HG03175 (cell line): ENCODE measurements at regions not wholly inside any gene's neighbourhood (a gene's known extent, or its start where the extent isn't known, plus 50 kb on each side); places are given as distances from the start of the nearest gene placed in this dataset.
"Not testable (repeated sequence)": the region's sequence is repeated elsewhere in the genome, so short reads cannot be mapped to it uniquely, and the experiment has no call there.

ENCODE experiments used
- ATAC-seq: cut with Tn5 transposase; IDR thresholded peaks from one replicate; pipeline ENCODE4 v1.9.1; 2021; ENCODE audit warnings: mild to moderate bottlenecking, moderate library complexity; ENCODE audit not compliant: unreplicated experiment

DNA sequence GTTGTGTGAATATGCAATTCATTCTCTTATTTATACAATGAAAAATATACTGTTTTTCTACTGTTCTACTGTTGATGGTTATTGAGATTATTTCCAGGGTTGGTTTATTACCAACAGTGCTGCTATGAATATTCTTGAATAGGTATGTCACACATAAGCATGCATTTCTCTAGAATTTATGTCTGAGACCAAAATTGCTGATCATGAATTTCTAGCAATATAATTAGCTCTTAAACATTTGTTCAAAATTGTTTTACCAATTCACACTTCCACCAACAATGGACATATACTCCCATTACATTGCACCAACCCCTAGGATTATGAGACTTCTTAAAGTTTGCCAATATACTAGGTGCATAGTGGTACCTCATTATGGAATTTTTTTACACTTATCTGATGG lies 164.1 kb upstream of the KCNQ5 start:
- no peak for ATAC-seq

DNA sequence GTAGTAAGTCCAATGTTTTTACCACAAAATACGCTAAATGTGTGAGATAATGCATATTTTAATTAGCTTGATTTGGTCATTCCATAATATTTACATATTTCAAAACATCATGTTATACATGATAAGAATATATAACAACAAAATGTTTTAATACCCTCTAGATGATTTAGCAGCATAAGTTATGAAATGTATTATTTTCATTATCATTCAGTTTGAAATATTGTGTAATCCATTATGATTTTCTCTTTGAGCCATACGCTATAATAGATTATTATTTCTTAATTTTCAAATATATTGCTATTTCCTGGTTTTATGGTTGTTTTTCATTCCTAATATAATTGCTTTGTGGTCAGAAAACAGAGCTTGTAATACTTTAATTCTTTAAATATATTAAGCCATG lies 163.3 kb upstream of the KCNQ5 start:
- ATAC-seq = no peak

DNA sequence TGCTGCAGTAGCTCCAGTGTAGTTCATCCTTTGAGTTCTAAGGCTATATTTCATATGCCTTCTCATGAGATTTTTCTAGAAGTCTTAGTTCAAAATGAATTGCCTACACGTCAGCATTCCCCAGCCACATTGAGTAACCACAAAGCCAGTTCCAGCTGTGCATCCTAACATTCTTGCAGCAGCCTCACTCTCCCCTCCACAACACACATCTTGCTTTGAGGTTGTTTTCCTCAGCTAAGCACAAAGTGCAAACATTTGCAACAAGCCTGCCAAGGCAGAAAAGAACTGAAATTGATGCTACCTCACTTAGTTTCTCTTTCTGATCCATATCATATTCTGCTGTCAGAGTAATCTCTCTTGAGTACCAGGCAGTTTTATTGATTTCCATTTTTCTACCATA lies 160.7 kb upstream of the KCNQ5 start:
- no peak for ATAC-seq

DNA sequence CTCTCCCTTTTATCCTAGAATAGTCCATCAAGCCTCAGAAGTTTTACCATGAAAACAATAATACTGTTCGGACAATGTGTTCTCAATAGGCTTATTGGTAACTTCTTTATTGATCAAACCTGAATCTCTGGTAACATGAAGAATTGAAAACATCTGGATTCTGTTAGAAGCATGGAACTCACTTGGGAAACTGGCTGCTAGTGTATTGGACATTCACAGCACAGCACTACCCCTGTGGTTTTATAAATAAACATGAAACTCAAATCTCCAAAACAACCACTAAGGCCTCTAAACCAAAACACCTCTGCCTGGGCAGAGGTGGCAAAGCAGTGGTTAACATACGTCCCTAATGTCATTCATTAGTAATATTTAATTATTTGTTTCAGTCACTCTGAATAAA lies 157.6 kb upstream of the KCNQ5 start:
- ATAC-seq = no peak

DNA sequence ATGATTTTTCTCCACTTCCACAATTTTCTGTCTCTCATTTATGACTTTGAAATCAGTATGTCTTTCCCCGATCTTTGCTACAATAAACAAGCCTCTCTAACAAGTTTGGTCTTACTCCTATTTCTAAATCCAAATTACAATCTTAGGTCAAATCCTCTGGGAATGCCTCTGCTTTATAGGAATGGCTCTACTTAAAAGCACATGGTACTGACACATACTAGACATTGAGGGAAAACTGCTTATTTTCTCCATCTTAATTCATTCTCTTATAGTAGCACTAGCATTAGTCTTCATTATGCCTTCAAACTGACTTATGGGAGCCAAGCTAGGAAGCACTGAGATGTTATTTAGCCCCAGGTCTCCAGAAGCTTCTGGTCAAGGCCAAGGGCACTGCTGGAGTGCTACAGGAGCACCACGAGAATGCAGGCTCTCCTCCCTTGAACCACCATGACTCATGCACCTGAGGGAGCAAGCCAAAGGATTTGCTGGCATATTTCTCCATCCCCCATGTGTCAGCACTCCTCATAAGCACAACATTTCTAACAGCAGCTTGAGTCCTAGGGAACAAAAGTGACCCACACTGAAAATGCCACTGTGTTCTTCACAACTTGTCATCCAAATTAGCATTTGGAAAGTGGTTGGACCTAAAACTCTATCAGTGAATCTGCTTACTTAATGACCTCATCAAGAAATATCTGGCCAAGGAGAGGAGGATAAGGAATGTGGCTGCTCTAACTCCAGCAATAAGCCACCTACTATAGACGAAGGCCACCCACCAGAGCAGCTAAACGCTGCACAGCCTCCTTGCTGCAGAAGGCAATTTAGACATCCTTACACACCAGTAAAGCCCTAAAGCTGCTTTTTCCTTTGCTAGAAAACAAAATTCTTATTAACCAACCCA lies 156.8 kb upstream of the KCNQ5 start:
- ATAC-seq = no peak

DNA sequence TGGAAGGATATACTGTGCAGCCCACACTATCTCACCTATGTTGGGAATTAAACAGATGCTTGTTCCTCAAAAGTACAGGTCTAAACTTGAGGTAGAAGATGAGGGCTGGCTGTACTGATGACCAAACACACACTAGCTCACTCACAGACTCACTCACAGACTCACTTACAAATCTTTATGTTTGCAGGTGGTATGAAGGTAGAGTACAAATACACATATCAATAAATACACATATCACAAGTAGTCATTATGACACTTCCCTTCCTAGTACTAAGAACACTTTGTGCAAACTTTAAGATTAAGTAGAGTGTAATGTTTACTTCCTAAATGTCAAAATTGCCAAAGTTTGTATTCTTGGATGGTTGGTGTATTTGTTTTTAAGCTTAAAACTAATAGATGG lies 155.4 kb upstream of the KCNQ5 start:
- no peak for ATAC-seq

DNA sequence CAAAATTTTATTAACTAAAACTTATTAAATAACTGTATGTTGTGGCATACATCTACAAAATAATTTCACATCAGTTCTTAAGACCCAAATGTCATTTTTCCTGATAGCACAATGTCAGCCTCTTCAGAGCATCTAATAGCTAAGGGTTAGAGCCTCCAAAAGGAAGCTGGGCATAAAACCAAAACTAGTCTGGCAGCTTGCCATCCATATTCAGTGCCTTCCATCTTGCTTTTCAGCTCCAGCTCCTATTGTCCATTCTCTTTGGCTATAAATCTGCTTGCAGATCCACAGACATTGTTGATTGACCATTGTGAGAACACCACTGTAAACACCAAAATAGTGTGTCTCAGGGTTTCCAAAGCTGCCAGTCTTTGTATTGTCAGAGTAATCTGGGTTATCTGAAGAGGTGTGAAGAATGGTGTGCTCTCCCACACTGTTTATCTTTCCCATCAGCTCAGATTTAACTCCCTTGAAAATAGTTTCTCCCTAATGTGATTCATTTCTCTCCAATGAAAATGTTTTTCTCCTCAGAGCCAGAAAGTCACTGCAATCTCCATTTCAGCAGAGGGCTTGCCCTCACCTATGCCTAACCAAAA lies 154.8 kb upstream of the KCNQ5 start:
- no peak for ATAC-seq

DNA sequence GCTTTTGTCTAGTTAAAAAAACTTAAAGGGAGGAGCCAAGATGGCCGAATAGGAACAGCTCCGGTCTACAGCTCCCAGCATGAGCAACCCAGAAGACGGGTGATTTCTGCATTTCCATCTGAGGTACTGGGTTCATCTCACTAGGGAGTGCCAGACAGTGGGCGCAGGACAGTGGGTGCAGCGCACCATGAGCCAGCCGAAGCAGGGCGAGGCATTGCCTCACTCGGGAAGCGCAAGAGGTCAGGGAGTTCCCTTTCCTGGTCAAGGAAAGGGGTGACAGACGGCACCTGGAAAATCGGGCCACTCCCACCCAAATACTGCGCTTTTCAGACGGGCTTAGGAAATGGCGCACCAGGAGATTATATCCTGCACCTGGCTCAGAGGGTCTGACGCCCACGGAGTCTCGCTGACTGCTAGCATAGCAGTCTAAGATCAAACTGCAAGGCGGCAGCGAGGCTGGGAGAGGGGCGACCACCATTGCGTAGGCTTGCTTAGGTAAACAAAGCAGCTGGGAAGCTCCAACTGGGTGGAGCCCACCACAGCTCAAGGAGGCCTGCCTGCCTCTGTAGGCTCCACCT lies 152.4 kb upstream of the KCNQ5 start:
- ATAC-seq = not testable (repeated sequence)

DNA sequence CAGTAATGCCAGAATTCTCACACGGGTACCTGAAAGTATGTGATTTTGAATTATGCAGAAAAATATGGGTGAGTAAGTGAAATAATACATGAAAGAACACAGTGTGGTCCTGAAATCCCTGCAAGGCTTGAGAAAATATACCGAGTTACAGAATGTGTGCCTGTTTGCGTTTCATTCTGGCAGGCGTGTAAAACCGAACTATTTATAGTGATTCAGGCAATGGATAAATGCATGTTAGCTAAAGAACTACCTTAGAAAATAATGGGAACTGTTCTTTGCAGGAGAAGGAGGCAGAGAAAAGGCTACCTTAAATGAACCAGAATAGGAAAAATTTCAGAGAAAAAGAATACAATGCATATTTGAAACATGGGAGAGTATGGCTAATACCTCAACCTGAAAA lies 145.8 kb upstream of the KCNQ5 start:
- ATAC-seq = no peak

DNA sequence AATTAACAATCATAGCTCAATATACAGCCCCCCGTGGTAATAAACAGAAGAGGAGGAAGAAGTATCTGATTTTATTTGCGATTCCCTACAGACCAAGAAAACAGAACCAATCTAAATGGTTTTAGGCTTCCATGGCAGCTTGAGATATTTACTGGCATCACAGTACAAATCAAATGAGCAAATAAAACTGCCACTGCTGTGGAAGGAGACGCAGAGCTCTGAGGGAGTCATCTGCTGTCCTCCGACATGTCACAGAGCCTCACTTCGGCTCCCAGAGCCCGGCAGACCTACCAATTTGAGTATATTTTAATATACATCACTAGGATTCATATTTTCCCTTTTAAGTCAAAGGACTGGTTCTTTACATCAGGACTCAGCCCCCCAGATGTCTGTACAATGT lies 145.2 kb upstream of the KCNQ5 start:
- ATAC-seq = no peak

DNA sequence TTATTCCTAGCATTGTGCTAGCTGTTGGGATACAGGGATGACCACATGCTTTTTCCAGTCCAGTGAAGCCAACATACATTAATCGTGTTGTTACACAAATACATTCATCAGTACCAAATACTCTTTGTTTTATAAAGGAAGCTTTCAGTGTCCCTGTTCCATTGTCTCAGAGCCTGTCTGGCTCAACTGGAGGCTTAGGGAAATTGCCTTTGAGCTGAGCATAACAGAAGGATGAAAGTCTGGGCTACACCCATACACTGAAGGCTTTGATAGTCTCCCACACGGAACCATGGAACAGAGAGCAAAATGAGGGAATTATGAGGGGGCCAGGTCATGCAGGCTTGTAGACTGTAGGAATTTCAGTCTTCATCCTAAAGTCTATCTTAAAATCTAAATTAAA lies 126.4 kb upstream of the KCNQ5 start:
- ATAC-seq = no peak

DNA sequence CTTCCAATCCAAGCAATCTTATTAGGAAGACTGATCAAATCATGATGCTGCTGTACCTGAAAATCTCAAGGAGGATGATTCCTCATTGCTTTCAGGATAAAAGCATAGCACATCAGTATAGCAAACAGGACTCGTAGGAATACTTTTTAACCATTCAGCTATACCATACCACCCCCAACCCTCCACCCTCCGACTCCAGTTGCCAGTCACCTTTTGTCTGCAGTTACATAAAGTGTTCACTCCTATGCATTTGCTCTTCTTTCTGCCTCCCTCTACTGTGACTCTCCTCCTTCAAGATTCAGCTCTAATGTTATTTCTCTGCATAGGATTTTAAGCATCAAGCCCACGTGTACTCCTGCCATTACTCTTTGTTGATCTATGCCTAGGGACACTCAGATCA lies 124.7 kb upstream of the KCNQ5 start:
- ATAC-seq = no peak

DNA sequence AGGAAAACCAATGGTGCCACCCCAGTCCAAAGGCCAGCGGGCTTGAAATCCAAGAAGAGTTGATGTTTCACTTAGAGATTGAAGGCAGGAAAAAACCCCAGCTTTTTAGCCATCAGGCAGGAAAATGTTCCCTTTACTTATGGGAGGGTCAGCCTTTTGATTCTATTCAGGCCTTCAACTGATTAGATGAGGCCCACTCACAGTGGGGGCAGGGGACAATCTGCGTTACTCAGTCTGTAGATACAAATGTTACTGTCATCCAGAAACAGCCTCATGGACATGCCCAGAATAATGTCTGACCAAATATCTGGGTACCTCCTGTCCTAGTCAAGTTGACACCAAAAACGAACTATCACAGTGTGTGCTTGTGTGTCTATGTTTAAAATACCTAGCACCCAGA lies 121.2 kb upstream of the KCNQ5 start:
- ATAC-seq = no peak

DNA sequence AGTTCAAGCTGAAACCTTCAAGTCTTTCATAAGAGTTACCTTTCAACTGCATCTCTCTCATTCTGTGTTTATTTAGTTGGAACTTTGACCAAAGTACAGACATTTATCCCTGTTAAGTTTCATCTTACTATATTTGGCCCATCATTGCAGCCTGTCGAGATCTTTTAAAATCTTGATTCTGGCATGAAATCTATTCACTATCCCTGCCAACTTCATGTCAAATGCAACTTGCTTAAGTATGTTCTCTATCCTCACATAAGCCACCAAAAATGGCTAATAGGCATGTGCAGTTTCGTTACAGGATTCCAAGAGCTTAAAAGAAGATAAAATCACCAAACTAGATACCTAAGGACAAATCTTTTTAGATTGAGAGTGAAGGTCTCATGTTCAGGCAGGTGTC lies 117.5 kb upstream of the KCNQ5 start:
- no peak for ATAC-seq

DNA sequence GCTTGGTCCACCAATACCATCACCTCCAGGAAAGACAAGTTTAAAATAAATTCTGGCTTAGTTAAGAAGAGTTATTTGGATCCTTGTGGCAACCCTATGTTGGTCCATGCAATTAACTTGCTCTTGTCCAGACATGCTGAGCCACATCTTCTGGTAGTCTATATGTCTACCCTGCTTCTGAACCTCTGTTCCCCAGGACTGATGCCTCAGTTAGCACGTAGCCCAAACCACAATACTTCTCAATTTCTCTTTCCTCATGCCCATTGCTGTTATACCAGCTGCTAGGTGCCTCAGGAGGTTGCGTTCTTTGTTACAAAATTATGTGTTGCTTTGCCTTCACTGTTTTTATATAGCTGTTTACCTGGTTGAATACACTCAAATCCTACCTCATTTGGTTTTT lies 116.4 kb upstream of the KCNQ5 start:
- no peak for ATAC-seq

DNA sequence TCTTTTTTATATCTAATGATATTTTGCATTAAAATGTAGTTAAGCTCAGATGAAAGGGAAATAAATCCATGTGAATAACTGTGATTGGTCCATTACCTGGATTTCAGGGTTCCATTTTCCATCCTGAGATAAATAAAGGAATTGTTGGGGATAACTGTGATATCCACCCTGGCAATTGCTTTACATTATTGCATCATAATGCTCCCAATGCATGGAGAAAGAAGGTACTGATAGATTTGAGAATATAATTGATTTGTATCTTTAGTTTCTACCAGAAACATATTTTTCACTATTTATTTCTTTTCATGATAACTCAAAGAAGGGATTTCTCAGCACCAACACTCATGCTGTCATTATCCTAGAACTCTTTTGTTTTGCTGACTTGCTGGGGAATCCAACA lies 102.0 kb upstream of the KCNQ5 start:
- ATAC-seq = no peak

DNA sequence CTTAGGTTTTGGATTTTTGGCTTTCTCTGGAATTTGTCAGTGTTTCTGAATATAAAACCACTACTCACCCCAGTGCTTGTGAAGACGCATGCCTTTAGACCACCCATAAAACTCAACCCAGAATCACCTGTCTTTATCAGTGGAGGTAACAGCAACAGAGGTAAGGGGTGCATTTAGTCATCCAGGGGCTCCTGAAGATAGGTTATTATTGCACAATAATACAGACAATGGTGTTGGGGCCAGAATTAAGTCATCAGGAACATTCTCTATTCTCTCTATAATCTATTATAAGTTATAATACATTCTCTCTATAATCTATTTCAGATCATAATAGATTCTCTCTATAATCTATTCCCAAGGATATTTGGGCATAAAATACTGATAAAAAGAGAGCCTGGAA lies 100.2 kb upstream of the KCNQ5 start:
- ATAC-seq = no peak

DNA sequence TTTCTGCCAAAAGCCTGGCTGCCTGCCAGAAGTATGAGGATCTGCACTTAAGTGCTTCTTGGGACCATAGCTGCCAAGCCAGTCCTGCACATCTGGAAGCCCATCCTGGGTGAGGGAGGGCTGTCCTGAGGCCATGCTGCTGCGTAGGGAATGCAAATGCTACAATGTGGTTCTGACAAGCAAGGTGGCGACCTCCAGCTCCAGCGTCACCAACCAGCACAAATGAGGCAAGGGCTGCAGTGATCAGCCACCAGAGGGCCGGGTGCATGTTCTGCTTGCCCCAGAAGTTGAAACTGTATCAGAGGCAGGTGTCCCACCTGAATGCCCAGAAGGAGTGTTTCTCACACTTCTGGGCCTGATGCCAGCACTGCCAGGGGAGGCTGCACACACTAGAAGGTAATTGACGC lies 99.1 kb upstream of the KCNQ5 start:
- peak; percentile 68 for ATAC-seq

DNA sequence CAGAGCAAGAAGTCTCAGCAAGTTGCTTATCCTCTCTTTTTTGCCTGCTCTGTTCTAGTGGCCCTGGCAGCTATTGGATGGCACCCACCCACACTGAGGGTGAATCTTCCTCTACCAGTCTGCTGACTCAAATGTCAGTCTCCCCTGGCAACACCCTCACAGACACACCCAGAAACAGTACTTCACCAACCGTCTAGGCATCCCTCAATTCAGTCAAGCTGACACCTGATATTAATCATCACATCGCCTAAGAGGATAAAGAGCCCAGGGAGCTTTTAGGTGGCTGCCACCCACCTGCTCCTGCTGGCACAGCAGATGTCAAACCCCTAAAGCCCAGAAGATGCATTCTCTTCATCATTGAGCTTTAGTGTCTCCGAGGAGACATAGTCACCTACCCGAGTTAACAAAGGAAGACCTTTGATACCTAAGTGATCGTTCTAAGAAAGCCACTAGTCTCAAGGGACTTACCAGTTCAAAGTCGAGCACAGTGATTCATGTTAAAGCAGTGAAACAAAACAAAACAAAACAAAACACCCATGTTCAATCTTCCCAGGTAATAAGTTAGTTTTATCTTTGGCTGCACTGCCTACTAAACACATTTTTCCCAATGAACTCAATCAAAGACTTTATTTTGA lies 97.7 kb upstream of the KCNQ5 start:
- peak; percentile 54 for ATAC-seq

DNA sequence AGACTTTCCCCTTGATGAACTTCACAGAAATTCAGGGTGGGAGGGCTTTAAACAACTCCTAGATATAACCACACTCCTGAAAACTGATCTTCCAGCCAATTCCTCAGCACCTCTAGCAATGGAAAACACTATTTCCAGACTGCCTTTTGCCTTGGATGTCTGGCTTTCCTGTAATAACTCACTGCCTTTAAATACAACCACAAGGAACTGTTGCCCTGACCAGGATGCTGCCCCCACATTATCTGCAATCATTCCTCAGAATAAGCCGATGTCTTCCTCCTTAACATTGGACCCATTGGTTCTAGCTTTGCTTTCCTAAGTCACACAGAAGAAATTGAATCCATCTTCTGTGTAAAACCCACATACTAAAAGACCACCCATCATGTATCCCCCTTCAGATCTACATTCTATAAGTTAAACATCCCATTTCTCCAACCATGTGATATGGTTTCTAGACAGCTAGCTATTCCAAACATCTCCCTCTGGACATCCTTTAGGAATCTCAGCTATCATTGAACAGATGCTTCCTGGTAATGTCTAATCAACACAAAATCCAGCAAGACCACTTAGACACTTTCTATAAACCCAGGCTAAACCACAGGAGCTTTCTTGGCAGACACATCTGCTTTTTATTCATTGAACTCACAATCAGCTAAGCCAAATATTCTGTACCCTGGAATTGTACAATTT lies 95.9 kb upstream of the KCNQ5 start:
- no peak for ATAC-seq

DNA sequence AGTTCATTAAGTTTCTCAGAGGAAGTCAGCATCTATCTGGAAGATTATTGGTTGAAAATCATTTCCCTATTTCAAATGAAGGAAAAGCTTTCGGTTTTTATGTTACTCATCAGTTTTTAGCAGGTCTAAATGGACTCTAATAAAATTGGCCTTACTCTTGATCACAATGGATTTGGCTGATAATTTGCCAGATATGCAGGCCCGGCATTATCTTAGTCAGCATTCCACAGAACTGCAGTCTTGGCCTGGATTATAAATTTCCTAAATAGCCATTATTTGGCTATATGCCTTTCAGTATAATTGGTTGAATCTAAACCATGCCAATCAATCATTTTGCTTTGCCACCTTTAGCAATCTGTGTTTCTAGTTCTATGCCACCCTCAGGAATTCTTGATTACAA lies 91.7 kb upstream of the KCNQ5 start:
- no peak for ATAC-seq
